IPS DF 4.7 (cell line): ENCODE measurements at regions not wholly inside any gene's neighbourhood (a gene's known extent, or its start where the extent isn't known, plus 50 kb on each side); places are given as distances from the start of the nearest gene placed in this dataset.

Source experiments
- DNase-seq: peaks from one replicate; pipeline ENCODE4 v3.0.0-alpha.2; 2013; ENCODE audit warnings: low spot score; ENCODE audit errors: extremely low read depth

- DNase-seq, result no peak
These were observed 251.2 kb upstream of the NOX3 start for GRCh38 chr6:155706806-155707205.

- no peak for DNase-seq
These were observed 250.7 kb upstream of the NOX3 start for GRCh38 chr6:155706341-155706740.

GRCh38 chr6:155701342-155701741, 245.7 kb upstream of the NOX3 start:
- no peak for DNase-seq

- DNase-seq, result no peak
These were observed 239.9 kb upstream of the NOX3 start for GRCh38 chr6:155695495-155695894.

- DNase-seq, result no peak
These were observed 238.8 kb upstream of the NOX3 start for GRCh38 chr6:155694419-155694790.

- DNase-seq, result no peak
These were observed 238.2 kb upstream of the NOX3 start for GRCh38 chr6:155693573-155694418.

- DNase-seq, result no peak
These were observed 235.2 kb upstream of the NOX3 start for GRCh38 chr6:155690820-155691219.

- no peak for DNase-seq
These were observed 232.0 kb upstream of the NOX3 start for GRCh38 chr6:155687645-155688044.

- DNase-seq, result no peak
These were observed 229.0 kb upstream of the NOX3 start for GRCh38 chr6:155684416-155685196.

- no peak for DNase-seq
These were observed 222.7 kb upstream of the NOX3 start for GRCh38 chr6:155678361-155678760.

GRCh38 chr6:155676346-155676745, 220.7 kb upstream of the NOX3 start:
- DNase-seq, result no peak

GRCh38 chr6:155670655-155671054, 215.0 kb upstream of the NOX3 start:
- no peak for DNase-seq

- DNase-seq, result no peak
These were observed 204.8 kb upstream of the NOX3 start for GRCh38 chr6:155660251-155660977.

- DNase-seq, result no peak
These were observed 200.4 kb upstream of the NOX3 start for GRCh38 chr6:155656024-155656423.

GRCh38 chr6:155654474-155654873, 198.8 kb upstream of the NOX3 start:
- DNase-seq, result no peak

GRCh38 chr6:155648301-155648700, 192.7 kb upstream of the NOX3 start:
- DNase-seq, result no peak

- DNase-seq, result no peak
These were observed 191.7 kb upstream of the NOX3 start for GRCh38 chr6:155647354-155647753.

GRCh38 chr6:155646443-155646842, 190.8 kb upstream of the NOX3 start:
- no peak for DNase-seq

- DNase-seq, result no peak
These were observed 189.7 kb upstream of the NOX3 start for GRCh38 chr6:155645325-155645724.

GRCh38 chr6:155641603-155642002, 186.0 kb upstream of the NOX3 start:
- no peak for DNase-seq

GRCh38 chr6:155638200-155638599, 182.6 kb upstream of the NOX3 start:
- DNase-seq, result no peak

GRCh38 chr6:155635416-155635815, 179.8 kb upstream of the NOX3 start:
- DNase-seq, result no peak
